Stimulated activated CD8-positive, alpha-beta memory T cell treated with anti-CD3 and anti-CD28 coated beads, Interleukin-7, amount 100 ng/mL, for 1 hour (primary cell): ENCODE measurements at regions not wholly inside any gene's neighbourhood (a gene's known extent, or its start where the extent isn't known, plus 50 kb on each side); places are given as distances from the start of the nearest gene placed in this dataset.

ENCODE experiments used
- DNase-seq, 2 donors: peaks; one replicate each; pipeline ENCODE4 v3.0.0-alpha.2; 2020; ENCODE audit warnings: low read depth in 2 of 2

DNA sequence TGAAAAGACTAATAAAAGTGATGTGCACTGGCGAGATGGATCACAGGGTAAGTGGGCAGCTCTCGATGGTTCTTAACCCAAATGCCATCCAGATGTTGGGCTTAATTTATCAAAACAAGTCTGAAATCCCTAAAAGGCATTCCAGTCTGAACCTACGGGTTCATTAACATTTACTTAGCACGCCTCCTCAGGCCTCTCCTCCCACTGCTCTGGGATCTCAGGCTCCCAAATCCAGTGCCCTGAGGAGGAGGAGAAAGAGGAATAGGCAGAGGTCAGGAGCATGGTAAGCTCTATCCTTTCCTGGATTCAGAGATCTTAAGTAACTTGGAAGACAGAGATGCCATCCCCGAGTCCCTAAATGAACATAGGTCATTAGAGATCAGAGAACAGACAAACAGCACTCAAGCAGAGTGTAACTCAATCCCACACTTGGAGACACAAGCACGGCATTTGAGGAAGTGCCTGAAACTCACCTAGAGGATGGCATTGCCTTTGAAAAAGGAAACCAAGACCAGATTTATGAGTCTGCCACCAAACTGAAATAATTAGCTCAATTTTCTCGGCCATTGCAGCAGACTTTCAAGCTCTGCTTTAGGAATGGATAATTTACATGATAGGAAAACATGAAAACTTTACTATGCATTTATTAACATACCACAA, 140.9 kb downstream of the CXCL12 start:
- no peak for DNase-seq

GRCh38 chr10:44242826-44243225, 142.1 kb downstream of the CXCL12 start:
- DNase-seq: no peak

- DNase-seq: no peak
These were observed 142.8 kb downstream of the CXCL12 start for GRCh38 chr10:44242091-44242490.

DNA sequence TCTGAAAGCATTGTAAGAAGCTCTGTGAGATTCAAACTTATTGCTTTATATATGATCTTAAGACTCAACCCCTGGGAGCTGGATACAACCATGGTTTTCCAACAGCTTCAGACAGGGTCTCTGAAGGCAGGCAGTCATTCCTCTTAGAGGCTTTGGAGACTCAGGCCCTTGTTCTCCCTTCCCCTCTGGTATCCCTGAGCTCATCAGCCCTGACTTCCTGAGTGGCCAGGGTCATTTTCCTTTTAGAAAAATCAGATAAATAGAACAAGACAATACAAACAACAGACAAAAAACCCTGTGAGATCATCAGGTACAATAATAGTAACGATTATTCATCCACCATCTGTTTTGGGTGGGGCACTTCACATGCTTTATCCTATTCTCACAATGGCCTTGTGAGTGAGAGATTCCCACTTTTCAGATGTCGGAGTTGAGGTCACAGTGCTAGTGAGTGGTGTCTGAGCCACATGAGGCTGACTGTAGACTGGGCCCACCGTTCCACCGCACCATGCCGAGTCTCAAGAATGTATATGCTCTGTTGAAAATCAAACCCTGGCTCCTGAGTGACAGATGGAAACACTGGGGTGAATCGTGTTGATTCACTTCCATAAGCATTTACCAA, 144.2 kb downstream of the CXCL12 start:
- no peak for DNase-seq

DNA sequence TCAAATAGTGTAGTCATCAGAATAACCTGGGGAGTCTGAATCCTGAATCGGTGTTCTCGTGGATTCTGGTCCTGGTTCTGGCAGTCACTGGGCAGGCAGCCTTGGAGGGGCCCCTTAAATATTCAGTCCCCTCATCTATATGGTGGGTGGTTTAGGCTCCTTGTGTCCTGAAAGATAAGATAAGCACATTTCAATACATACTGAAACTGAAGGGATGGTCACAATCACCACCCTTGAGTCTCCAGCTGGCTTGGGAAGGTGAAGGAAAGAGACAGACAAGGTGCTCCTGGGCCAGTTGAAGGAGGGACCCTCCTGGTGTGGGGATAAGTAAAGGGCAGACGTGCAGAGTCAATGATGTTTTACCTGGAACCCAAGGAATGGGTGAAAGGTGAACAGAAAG, 146.7 kb downstream of the CXCL12 start:
- DNase-seq: no peak

- no peak for DNase-seq
These were observed 147.4 kb downstream of the CXCL12 start for GRCh38 chr10:44237364-44238049.

- DNase-seq: no peak
These were observed 149.5 kb downstream of the CXCL12 start for GRCh38 chr10:44235363-44235762.

GRCh38 chr10:44234483-44234875, 150.4 kb downstream of the CXCL12 start:
- no peak for DNase-seq

DNA sequence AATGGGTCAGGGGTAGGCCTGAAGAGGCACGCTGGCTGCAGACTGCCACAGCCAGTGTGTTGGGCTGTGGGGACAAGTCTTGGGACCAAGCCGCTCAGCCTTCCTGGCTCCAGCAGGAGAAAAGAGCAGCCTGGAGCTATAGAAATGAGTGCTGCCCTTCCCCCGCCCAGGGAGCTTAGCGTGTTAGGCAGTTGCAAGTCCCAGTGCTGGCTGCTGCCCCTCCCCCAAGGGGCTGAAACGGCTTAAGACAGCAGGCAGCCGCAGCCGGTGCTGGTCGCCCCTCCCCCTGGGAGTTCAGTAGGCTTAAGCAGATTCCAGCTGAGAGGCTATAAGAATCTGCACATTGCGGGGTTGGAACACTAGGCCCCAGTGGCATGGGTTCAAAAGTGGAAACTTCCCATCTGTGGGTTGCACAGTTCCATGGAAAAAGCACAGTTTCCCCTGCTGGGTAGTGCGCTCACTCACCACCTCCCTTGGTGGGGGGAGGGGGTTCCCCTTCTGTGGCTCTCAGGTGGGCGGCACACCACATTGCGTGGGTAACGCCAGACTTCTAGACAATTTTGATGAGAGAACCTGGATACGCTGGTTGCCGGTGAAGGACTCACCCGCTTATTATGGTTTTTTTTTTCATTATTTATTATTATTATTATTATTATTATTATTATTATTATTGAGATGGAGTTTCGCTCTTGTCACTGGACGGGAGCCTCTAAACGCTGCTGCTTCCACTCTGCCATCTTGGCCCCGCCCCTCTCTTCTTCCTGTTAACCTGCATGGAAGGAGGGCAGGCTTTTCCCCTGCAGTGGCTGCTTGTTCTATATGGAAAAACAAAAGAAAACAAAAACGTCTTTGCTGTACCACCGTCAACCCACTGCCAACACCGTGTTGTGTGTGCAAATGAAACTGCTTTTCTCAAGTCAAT, 151.1 kb downstream of the CXCL12 start:
- no peak for DNase-seq

GRCh38 chr10:44217274-44217820, 167.6 kb downstream of the CXCL12 start:
- DNase-seq: no peak

DNA sequence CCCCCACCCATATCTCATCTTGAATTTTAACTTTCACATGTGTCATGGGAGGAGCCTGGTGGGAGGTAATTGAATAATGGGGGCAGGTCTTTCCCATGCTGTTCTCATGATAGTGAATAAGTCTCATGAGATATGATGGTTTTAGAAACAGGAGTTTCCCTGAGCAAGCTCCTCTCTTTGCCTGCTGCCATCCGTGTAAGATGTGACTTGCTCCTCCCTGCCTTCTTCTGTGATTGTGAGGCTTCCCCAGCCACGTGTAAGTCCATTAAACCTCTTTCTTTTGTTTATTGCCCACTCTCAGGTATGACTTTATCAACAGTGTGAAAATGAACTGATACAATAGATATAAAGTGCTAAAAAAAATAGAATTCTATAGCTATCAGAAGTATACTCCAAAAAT, 168.8 kb downstream of the CXCL12 start:
- no peak for DNase-seq

DNA sequence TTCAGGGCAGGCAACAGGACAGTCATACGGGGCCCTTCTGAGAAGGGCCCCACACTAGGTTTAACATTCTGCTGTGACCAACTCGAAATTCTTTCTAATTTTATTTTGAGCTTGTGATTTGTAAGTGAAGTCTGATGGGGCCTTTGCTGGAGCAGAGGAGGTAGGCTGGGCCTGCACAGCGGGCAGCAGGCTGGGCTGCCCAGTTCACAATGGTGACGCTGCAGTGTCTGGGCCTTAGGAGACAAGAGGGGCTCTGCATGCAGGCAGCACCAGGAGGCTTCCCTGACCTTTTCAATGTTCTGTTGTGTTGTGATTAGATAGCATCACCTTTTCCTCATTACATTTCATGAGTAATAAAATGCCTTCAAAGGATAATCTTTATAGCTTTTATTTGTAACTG, 175.1 kb downstream of the CXCL12 start:
- DNase-seq: no peak

DNA sequence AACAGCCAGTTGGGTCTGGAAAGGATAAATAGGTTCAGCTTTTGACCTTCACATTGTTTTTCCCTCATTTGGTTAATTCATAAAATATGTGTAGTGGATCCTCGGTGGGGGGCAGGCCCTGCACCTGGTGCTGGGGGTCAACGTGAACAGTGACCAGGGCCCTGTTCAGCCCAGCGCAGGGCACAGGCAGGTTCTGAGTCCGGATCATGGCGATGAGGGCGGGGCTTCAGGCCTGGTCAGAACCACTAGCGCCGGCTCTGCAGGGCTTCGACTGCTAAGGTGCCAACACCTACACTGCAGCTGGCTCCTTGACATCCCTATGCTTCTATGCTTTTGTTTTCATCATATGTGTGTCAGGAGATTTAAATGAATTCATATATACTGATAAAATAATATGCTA, 177.7 kb downstream of the CXCL12 start:
- DNase-seq: no peak

DNA sequence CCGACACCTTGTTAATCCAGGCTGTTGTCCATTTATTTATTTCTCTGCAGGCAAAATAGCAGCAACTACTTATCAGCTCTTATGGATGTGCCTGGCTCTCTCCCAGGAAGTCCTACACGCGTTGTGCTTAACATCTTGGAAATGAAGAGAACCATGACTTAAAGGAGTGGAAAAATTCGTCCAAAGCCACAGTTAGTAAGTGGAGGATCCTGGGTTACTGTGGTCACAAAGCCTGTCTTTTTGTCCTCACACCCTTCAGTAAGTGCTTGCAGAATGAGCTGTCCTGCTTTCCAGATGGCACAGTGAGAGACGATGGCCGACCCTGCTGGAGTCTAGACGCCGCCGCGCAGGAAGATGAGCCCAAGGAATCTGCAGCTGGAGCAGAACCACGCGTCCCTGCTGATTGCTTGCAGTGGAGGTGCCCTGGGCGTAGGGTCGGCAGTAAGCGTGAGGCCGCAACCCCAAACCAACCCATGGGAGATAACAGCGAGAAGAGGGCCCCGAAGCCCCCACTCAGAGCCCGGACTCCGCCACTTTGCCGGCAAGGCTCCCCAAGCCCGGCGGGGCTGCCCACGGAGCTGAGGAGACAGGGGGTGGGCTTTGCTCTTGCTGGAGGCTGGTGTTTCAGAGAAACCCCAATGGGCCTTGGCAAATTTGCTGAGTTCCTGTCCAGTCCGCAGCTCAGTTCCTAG, 178.6 kb downstream of the CXCL12 start:
- DNase-seq: no peak

GRCh38 chr10:44205067-44205466, 179.8 kb downstream of the CXCL12 start:
- DNase-seq: no peak

DNA sequence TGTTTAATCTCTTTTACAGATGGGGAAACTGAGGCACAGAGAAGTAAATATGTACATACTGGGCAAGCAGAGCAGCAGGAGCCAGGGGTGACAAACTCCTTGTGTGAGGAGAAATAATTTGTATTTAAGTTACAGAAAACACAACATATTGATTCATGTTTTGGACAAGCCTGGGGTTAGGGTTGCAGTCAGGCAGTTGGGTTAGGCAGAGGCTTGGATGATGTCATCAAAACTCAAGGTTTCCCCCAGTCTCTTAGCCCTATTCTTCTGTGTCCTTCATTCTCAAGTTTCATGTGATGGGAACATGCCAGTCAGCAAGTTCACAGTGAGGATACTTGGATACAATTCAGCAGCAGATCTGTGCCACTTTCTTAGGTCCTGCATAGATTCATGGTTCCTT, 181.4 kb downstream of the CXCL12 start:
- DNase-seq: no peak

GRCh38 chr10:44202952-44203351, 181.9 kb downstream of the CXCL12 start:
- DNase-seq: no peak

- no peak for DNase-seq
These were observed 183.2 kb downstream of the CXCL12 start for GRCh38 chr10:44201656-44202055.

- no peak for DNase-seq
These were observed 183.9 kb downstream of the CXCL12 start for GRCh38 chr10:44201011-44201410.

GRCh38 chr10:44199991-44200655, 184.8 kb downstream of the CXCL12 start:
- DNase-seq: no peak

GRCh38 chr10:44199267-44199666, 185.6 kb downstream of the CXCL12 start:
- no peak for DNase-seq
